HG03025 (cell line): ENCODE measurements at regions not wholly inside any gene's neighbourhood (a gene's known extent, or its start where the extent isn't known, plus 50 kb on each side); places are given as distances from the start of the nearest gene placed in this dataset.

Experiments used
- ATAC-seq: cut with Tn5 transposase; IDR thresholded peaks from one replicate; pipeline ENCODE4 v1.9.1; 2021; ENCODE audit warnings: mild to moderate bottlenecking, moderate library complexity; ENCODE audit not compliant: unreplicated experiment, low FRiP score

DNA sequence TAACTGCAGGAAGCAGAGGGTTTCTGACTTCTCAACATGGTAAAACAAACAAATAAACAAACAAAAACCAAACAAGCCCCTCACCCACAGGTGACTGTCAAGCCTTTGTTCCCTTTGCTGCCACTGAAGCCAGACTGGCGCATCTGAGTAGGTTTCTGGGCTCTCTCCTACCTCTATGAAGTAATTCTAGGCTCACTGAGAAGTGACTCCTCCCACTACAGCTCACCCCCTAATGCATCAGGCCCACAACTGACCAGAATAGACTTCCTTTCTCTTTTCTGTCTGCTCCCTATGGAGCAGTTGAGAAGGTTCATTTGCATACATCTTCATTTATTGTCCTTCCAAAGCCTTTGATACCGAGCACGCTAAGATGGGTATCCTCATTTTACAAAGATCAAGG is 77.0 kb upstream of the CCL2 start:
- no peak for ATAC-seq

GRCh38 chr17:34182036-34182803 is 72.9 kb upstream of the CCL2 start:
- no peak for ATAC-seq

GRCh38 chr17:34195987-34196386 is 59.1 kb upstream of the CCL2 start:
- no peak for ATAC-seq

DNA sequence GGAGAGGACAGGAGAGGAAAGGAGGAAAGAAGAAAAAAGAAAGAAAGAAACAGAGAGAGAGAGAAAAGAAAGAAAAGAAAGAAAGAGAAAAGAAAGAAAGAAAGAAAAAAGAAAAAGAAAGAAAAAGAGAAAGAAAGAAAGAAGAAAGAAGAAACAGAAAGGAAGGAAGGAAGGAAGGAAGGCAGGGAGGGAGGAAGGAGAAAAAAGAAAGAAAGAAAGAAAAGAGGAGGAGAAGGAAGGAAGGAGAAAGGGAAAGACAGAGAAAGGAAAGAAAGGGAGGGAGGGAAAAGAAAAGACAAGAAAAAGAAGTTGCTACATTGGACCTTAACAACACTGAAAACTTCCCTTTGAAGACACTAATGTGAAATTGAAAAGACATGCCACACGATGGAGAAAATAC is 56.6 kb upstream of the CCL2 start:
- ATAC-seq, result no peak

GRCh38 chr17:34199454-34199853 is 55.6 kb upstream of the CCL2 start:
- ATAC-seq, result no peak

DNA sequence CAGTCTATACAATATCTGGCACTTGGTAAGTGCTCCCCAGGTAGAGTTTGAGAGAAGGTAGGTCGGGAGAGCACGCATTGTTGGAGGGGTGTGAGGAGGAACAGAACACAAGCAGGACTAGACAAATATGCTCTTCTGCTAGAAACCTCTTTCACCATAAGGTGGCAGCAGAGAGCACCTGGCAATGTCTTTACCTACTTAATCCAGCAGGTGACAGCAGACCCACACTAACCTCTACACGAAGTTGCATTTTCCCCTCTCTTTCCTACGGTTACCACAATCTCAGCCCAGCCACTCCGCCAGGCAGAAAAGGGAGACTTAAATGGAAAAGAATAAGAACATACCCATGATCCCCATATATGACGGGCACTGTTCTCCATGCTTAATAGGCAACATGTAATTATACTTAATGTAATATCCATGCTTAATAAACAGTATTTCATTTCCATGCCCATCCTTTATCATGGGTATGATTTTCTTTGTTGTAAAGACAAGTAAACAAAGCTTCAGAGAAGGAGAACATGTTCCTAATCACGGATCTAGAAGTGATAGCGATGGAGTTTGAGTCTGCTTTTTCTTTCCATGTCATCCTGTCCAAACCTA is 55.1 kb upstream of the CCL2 start:
- no peak for ATAC-seq

- ATAC-seq, result no peak
Measured at GRCh38 chr17:34201225-34201624, 53.9 kb upstream of the CCL2 start.

DNA sequence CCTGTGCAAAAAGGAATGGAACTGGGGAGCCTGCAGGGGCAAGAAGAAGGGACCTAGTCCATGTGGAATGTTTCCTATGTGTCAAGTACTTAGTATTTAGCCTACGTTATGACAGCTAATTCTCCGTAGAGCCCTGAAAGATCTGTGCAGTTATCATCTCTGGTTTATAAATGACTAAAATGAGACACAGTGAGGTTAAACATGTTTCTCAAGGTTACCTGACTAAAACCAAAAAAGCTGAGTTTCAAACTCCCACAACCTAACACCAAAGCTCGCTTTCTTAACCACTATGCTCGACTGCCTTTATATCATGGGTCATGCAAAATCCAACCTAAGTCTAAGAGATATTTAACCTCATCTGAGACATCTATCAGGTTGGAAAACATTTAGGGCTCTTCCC is 53.3 kb upstream of the CCL2 start:
- ATAC-seq, result no peak

GRCh38 chr17:34203018-34203638 is 52.0 kb upstream of the CCL2 start:
- ATAC-seq, result no peak

DNA sequence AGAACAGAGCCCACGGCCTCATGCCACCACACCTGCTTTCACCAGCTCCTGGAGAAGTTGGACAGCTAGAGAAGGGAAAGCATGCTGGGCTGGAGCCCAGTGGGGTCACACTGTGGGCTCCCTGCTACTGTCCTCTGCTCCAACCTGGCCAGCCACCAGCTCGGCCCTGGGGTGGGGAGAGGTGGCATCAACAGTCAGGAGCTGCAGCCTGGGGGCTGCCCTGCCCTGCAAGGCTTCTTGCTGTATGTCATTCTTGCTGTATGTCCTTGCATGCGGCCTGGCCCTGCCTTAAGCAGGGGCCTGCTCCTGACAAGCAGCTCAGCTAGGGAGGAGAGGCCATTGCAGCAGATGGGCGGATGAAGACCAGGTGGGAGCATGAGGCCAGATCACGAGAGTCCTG is 50.7 kb upstream of the CCL2 start:
- no peak for ATAC-seq
